ENCODE measurements at regions not wholly inside any gene's neighbourhood (a gene's known extent, or its start where the extent isn't known, plus 50 kb on each side); places are given as distances from the start of the nearest gene placed in this dataset.

GRCh38 chr2:106638580-106638979, 151.4 kb downstream of the CD8B2 start:
- no peak for TF ChIP-seq GATA2 (IDR thresholded peaks at IDR 0.05; ENCODE audit: low read depth, low read length)
- TF ChIP-seq GATA3 (IDR thresholded peaks at IDR 0.05; ENCODE audit: low read depth, low read length): no peak
